ENCODE measurements at regions not wholly inside any gene's neighbourhood (a gene's known extent, or its start where the extent isn't known, plus 50 kb on each side); places are given as distances from the start of the nearest gene placed in this dataset.

DNA sequence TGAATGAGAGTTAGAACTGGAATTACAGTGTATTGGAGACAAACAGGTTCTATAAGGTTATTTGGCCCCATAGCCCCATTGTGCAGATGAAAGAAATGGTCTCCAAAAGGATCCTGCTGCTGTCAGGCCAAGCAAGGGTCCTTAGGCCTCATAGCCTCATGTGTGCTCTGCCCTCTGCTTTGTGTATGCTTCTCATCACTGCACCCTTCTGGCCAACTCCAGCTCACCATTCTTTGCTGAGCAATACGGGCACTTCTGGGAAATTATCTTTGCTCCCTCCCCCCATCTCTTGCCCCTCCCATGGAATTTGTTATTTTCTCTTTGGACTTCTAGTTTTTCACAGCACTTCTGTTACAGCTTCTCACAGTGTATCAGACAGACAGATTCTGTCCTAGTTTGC is 298.8 kb downstream of the FOXA2 start:
- Histone ChIP-seq H3K27ac (ENCODE audit: low read depth in 1 of 2, low read length in 2 of 2) (no peak overlapping the region), H3K9me3 (ENCODE audit: control insufficient read depth in 4 of 4, low read length in 3 of 4) (no peaks in the 10 kb centered on the region), H3K27me3 (ENCODE audit: control insufficient read depth in 4 of 4, insufficient read depth in 4 of 4, low read length in 3 of 4) (peaks cover 0 to 10% (median under 1%) of the 10 kb centered on the region in 4 donors), H3K9ac (ENCODE audit: low read depth in 1 of 2, low read length in 2 of 2) (no peak overlapping the region), H3K4me3 (ENCODE audit: low read depth in 1 of 3, low read length in 3 of 3) (no peak overlapping the region), H3K4me1 (ENCODE audit: control insufficient read depth in 4 of 4, insufficient read depth in 4 of 4, low read length in 3 of 4) (no peaks in the 10 kb centered on the region), H3K36me3 (ENCODE audit: control insufficient read depth in 4 of 4, insufficient read depth in 3 of 4, low read depth in 1 of 4, low read length in 3 of 4) (no peaks in the 10 kb centered on the region)
- TF ChIP-seq, protein P1, sequence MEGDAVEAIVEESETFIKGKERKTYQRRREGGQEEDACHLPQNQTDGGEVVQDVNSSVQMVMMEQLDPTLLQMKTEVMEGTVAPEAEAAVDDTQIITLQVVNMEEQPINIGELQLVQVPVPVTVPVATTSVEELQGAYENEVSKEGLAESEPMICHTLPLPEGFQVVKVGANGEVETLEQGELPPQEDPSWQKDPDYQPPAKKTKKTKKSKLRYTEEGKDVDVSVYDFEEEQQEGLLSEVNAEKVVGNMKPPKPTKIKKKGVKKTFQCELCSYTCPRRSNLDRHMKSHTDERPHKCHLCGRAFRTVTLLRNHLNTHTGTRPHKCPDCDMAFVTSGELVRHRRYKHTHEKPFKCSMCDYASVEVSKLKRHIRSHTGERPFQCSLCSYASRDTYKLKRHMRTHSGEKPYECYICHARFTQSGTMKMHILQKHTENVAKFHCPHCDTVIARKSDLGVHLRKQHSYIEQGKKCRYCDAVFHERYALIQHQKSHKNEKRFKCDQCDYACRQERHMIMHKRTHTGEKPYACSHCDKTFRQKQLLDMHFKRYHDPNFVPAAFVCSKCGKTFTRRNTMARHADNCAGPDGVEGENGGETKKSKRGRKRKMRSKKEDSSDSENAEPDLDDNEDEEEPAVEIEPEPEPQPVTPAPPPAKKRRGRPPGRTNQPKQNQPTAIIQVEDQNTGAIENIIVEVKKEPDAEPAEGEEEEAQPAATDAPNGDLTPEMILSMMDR (IDR thresholded peaks at IDR 0.05; ENCODE audit: low read depth, low read length, missing input control), result no peak
- DNase-seq (ENCODE audit: low spot score), result no peak
- WGBS, result 19% methylated on average over 1 of the region's 1 CpG

DNA sequence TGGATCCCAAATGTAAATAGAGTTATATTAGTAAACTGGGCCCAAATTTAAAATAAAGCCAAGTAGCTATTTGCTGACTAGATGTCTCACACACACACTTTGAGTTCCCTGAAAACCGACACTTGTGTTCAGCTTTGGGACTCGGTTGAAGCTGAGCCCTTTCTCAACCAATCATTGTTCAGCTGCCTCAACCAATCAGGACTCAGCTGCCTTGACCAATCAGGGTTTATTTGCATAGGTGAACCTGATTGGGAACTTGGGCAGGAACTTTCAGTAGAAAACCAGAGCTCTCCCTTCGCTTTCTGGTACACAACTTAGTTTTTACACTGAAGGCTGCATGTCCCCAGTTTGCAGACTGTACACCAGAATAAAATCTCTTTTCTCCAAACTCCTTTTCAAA is 301.7 kb downstream of the FOXA2 start:
- Histone ChIP-seq H3K27me3 (ENCODE audit: control insufficient read depth in 4 of 4, insufficient read depth in 4 of 4, low read length in 3 of 4) (peaks cover 0 to 2% (median 0%) of the 10 kb centered on the region in 4 donors), H3K9ac (ENCODE audit: low read depth in 1 of 2, low read length in 2 of 2) (no peak overlapping the region), H3K4me1 (ENCODE audit: control insufficient read depth in 4 of 4, insufficient read depth in 4 of 4, low read length in 3 of 4) (no peaks in the 10 kb centered on the region), H3K9me3 (ENCODE audit: control insufficient read depth in 4 of 4, low read length in 3 of 4) (no peaks in the 10 kb centered on the region), H3K4me3 (ENCODE audit: low read depth in 1 of 3, low read length in 3 of 3) (no peak overlapping the region), H3K36me3 (ENCODE audit: control insufficient read depth in 4 of 4, insufficient read depth in 3 of 4, low read depth in 1 of 4, low read length in 3 of 4) (no peaks in the 10 kb centered on the region), H3K27ac (ENCODE audit: low read depth in 1 of 2, low read length in 2 of 2) (no peak overlapping the region)
- DNase-seq (ENCODE audit: low spot score), result no peak
- WGBS, result 81% methylated on average over 3 of the region's 3 CpGs
- no peak for TF ChIP-seq NR2F2 (IDR thresholded peaks at IDR 0.05)
- TF ChIP-seq YY1 (IDR thresholded peaks at IDR 0.05), result no peak
- TF ChIP-seq RAD21 (IDR thresholded peaks at IDR 0.05), result no peak
- TF ChIP-seq, protein P2, sequence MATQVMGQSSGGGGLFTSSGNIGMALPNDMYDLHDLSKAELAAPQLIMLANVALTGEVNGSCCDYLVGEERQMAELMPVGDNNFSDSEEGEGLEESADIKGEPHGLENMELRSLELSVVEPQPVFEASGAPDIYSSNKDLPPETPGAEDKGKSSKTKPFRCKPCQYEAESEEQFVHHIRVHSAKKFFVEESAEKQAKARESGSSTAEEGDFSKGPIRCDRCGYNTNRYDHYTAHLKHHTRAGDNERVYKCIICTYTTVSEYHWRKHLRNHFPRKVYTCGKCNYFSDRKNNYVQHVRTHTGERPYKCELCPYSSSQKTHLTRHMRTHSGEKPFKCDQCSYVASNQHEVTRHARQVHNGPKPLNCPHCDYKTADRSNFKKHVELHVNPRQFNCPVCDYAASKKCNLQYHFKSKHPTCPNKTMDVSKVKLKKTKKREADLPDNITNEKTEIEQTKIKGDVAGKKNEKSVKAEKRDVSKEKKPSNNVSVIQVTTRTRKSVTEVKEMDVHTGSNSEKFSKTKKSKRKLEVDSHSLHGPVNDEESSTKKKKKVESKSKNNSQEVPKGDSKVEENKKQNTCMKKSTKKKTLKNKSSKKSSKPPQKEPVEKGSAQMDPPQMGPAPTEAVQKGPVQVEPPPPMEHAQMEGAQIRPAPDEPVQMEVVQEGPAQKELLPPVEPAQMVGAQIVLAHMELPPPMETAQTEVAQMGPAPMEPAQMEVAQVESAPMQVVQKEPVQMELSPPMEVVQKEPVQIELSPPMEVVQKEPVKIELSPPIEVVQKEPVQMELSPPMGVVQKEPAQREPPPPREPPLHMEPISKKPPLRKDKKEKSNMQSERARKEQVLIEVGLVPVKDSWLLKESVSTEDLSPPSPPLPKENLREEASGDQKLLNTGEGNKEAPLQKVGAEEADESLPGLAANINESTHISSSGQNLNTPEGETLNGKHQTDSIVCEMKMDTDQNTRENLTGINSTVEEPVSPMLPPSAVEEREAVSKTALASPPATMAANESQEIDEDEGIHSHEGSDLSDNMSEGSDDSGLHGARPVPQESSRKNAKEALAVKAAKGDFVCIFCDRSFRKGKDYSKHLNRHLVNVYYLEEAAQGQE (IDR thresholded peaks at IDR 0.05), result no peak

DNA sequence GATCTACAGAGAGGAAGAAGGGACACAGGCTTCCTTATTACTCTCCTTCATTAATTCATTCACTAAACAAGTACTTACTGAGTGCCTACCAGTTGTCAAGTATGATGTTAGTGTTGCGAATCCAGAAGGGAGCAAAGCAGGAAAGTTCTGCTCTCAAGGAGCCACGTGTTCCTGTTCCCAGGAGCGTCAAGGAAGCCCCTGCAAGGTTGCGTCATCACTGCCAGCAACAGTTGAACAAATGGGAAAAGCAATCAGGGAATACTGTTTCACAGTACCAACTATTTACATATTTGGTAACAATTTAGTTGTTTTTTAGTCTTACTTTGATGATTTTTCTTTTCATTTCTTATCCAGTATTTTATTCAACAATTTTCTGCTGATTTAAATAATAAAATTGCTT is 310.0 kb downstream of the FOXA2 start:
- peaks cover 0 to 4% (median under 1%) of the 10 kb centered on the region in 4 donors for H3K27me3 ChIP-seq (ENCODE audit: control insufficient read depth in 4 of 4, insufficient read depth in 4 of 4, low read length in 3 of 4)
- H3K9me3 ChIP-seq (ENCODE audit: control insufficient read depth in 4 of 4, low read length in 3 of 4), result peaks cover 0 to 6% (median 0%) of the 10 kb centered on the region in 4 donors
- H3K4me1 ChIP-seq (ENCODE audit: control insufficient read depth in 4 of 4, insufficient read depth in 4 of 4, low read length in 3 of 4), result no peaks in the 10 kb centered on the region
- H3K4me3 ChIP-seq (ENCODE audit: low read depth in 1 of 3, low read length in 3 of 3), result no peak overlapping the region
- H3K36me3 ChIP-seq (ENCODE audit: control insufficient read depth in 4 of 4, insufficient read depth in 3 of 4, low read depth in 1 of 4, low read length in 3 of 4), result no peaks in the 10 kb centered on the region
- H3K9ac ChIP-seq (ENCODE audit: low read depth in 1 of 2, low read length in 2 of 2), result no peak overlapping the region
- no peak for DNase-seq (ENCODE audit: low spot score)
- WGBS, result 56% methylated on average over 4 of the region's 4 CpGs
- TF ChIP-seq YY1 (IDR thresholded peaks at IDR 0.05), result no peak
- no peak overlapping the region for H3K27ac ChIP-seq (ENCODE audit: low read depth in 1 of 2, low read length in 2 of 2)

DNA sequence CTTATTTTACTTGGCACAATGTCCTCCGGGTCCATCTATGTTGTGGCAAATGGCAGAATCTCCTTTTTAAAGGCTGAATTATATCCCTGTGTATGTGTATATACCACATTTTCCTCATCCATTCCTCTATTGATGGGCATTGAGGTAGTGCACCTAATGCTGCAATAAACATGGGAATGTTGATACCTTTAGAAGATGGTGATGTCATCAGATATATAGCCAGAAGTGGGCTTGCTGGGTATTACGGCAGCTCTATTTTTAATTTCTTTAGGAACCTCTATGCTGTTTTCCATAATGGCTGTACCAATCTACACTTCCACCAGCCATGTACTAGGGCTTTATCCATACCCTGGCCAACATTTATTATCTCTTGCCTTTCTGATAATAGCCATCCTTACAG is 315.7 kb downstream of the FOXA2 start:
- H3K27me3 ChIP-seq (ENCODE audit: control insufficient read depth in 4 of 4, insufficient read depth in 4 of 4, low read length in 3 of 4), result peaks cover 0 to 4% (median under 1%) of the 10 kb centered on the region in 4 donors
- no peaks in the 10 kb centered on the region for H3K36me3 ChIP-seq (ENCODE audit: control insufficient read depth in 4 of 4, insufficient read depth in 3 of 4, low read depth in 1 of 4, low read length in 3 of 4)
- H3K9ac ChIP-seq (ENCODE audit: low read depth in 1 of 2, low read length in 2 of 2), result no peak overlapping the region
- no peak overlapping the region for H3K4me3 ChIP-seq (ENCODE audit: low read depth in 1 of 3, low read length in 3 of 3)
- H3K27ac ChIP-seq (ENCODE audit: low read depth in 1 of 2, low read length in 2 of 2), result no peak overlapping the region
- WGBS, result 85% methylated on average over 2 of the region's 2 CpGs
- H3K9me3 ChIP-seq (ENCODE audit: control insufficient read depth in 4 of 4, low read length in 3 of 4), result no peaks in the 10 kb centered on the region
- DNase-seq (ENCODE audit: low spot score), result no peak
- no peaks in the 10 kb centered on the region for H3K4me1 ChIP-seq (ENCODE audit: control insufficient read depth in 4 of 4, insufficient read depth in 4 of 4, low read length in 3 of 4)
- TF ChIP-seq YY1 (IDR thresholded peaks at IDR 0.05) (no peak), RXRA (IDR thresholded peaks at IDR 0.05) (no peak), HNF4G (IDR thresholded peaks at IDR 0.05) (no peak), JUND (IDR thresholded peaks at IDR 0.05) (no peak), GABPA (IDR thresholded peaks at IDR 0.05 in 1 of 2, conservative IDR thresholded peaks at IDR 0.05 in 1 of 2) (no peak), SP1 (IDR thresholded peaks at IDR 0.05) (no peak), NR2F2 (IDR thresholded peaks at IDR 0.05) (no peak)
- TF ChIP-seq, protein P2 (IDR thresholded peaks at IDR 0.05), result no peak
- TF ChIP-seq, protein P1 (IDR thresholded peaks at IDR 0.05; ENCODE audit: low read depth, low read length, missing input control), result no peak
- TF ChIP-seq, protein P3, sequence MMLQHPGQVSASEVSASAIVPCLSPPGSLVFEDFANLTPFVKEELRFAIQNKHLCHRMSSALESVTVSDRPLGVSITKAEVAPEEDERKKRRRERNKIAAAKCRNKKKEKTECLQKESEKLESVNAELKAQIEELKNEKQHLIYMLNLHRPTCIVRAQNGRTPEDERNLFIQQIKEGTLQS (IDR thresholded peaks at IDR 0.05), result no peak

All from liver (tissue), 8 donors.